Endothelial cell (in vitro differentiated cells): ENCODE measurements at regions not wholly inside any gene's neighbourhood (a gene's known extent, or its start where the extent isn't known, plus 50 kb on each side); places are given as distances from the start of the nearest gene placed in this dataset.

Experiments used
- DNase-seq: peaks from one replicate; pipeline ENCODE4 v3.0.0; 2021; ENCODE audit warnings: low spot score
- H3K27ac Mint-ChIP-seq: one replicate; pipeline ENCODE4 v1.8.0; 2021; ENCODE audit warnings: mixed read lengths, inconsistent platforms; ENCODE audit not compliant: unreplicated experiment
- H3K27me3 Mint-ChIP-seq: one replicate; pipeline ENCODE4 v1.8.0; 2021; ENCODE audit warnings: mild to moderate bottlenecking, moderate library complexity, mixed read lengths, inconsistent platforms; ENCODE audit not compliant: unreplicated experiment
- H3K36me3 Mint-ChIP-seq: one replicate; pipeline ENCODE4 v1.8.0; 2021; ENCODE audit warnings: mild to moderate bottlenecking, low read depth, mixed read lengths, inconsistent platforms; ENCODE audit not compliant: unreplicated experiment
- H3K4me1 Mint-ChIP-seq: one replicate; pipeline ENCODE4 v1.8.0; 2021; ENCODE audit warnings: mild to moderate bottlenecking, mixed read lengths, inconsistent platforms; ENCODE audit not compliant: unreplicated experiment
- H3K4me3 Mint-ChIP-seq: one replicate; pipeline ENCODE4 v1.8.0; 2021; ENCODE audit warnings: mild to moderate bottlenecking, mixed read lengths, inconsistent platforms; ENCODE audit not compliant: unreplicated experiment
- H3K9me3 Mint-ChIP-seq: one replicate; pipeline ENCODE4 v1.8.0; 2021; ENCODE audit warnings: mixed read lengths, inconsistent platforms; ENCODE audit not compliant: unreplicated experiment
- CTCF ChIP-seq: fragments of 200-600 bp; sonication (generic); IDR thresholded peaks from one replicate; pipeline ENCODE4 v1.5.0; 2021; ENCODE audit warnings: antibody characterized with exemption; ENCODE audit not compliant: unreplicated experiment

- no peak overlapping the region for H3K4me3 Mint-ChIP-seq
- no peaks in the 10 kb centered on the region for H3K36me3 Mint-ChIP-seq
- H3K27ac Mint-ChIP-seq, result no peak overlapping the region
- TF ChIP-seq CTCF, result no peak
- no peaks in the 10 kb centered on the region for H3K4me1 Mint-ChIP-seq
- no peaks in the 10 kb centered on the region for H3K27me3 Mint-ChIP-seq
- H3K9me3 Mint-ChIP-seq, result no peaks in the 10 kb centered on the region
- DNase-seq, result no peak
These were observed 1088.5 kb upstream of the CDH6 start for GRCh38 chr5:30104872-30105596.

DNA sequence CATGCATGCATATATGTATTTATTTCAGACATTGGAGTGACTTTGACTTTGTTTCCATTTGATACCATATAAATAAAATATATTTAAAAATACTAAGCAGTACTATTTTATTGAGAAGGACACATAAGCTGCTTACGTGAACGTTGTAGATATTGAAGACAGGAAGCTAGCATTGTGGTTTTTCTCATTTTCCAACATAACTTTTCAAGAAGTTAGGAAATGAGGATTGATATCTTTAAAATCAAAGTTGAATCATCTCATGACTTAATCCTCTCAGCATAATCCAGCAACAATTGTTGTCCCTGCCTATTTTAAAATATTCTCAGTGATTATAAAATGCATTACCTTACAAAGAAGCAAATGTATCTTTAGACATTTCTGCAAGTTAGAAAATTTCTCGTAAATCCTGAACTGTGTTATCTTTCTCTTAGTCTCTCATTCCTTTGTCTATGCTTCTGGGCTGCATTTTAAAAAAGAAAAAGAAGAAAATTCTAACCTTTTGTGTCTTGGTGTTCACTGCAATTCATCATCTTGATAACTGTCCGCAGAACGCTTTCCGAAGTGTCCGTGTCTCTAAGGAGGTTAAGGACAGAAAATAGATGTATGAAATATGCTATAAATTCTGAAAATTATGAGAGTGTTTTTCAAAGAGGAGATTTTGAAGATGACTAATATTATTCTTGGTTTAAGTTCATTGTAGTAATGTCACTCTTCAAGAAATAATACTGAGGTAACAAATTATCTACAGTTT is 1089.9 kb upstream of the CDH6 start:
- no peaks in the 10 kb centered on the region for H3K9me3 Mint-ChIP-seq
- H3K36me3 Mint-ChIP-seq, result no peaks in the 10 kb centered on the region
- no peak for DNase-seq
- no peak overlapping the region for H3K27ac Mint-ChIP-seq
- no peak overlapping the region for H3K4me3 Mint-ChIP-seq
- no peak for TF ChIP-seq CTCF
- H3K27me3 Mint-ChIP-seq, result no peaks in the 10 kb centered on the region
- no peaks in the 10 kb centered on the region for H3K4me1 Mint-ChIP-seq

DNA sequence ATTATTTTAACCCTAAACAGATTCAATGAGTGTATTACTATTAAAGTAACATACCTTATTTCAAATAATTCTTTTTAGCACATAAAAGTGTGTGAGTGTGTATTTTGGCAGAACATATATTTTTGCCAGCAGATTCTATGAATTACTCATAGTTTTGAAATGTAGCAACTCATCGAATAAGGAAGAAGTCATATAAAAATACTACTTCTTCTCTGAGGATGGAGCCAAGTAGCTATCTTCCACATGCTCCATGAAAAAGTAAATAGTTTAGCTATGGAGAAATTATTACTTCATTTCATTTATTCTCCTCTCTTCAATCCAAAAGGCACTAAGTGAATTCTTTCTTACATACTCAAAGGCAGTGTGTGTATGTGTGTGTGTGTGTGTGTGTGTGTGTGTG is 1090.4 kb upstream of the CDH6 start:
- no peaks in the 10 kb centered on the region for H3K27me3 Mint-ChIP-seq
- H3K36me3 Mint-ChIP-seq, result no peaks in the 10 kb centered on the region
- no peaks in the 10 kb centered on the region for H3K4me1 Mint-ChIP-seq
- H3K9me3 Mint-ChIP-seq, result no peaks in the 10 kb centered on the region
- TF ChIP-seq CTCF, result no peak
- no peak for DNase-seq
- H3K27ac Mint-ChIP-seq, result no peak overlapping the region
- H3K4me3 Mint-ChIP-seq, result no peak overlapping the region

DNA sequence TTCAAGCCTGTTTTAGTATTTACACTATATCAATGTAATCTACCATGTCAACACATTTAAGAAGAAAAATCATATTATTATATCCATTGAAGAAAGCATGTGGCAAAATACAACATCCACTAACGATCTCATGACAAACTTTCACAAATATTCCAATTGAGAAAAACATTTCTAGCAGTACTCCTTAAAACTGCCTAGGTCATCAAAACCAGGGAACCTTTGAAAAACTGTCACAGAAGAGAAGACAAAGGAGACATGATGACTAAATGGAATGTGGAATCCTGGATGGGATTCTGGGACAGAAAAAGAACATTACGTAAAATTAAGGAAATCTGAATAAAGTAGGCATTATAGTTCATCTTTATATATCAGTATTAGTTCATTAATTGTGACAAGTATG is 1091.3 kb upstream of the CDH6 start:
- TF ChIP-seq CTCF, result no peak
- Mint-ChIP-seq H3K36me3 (no peaks in the 10 kb centered on the region), H3K4me1 (no peaks in the 10 kb centered on the region), H3K27me3 (no peaks in the 10 kb centered on the region), H3K9me3 (no peaks in the 10 kb centered on the region), H3K27ac (no peak overlapping the region), H3K4me3 (no peak overlapping the region)
- DNase-seq, result no peak

- Mint-ChIP-seq H3K27ac (no peak overlapping the region), H3K36me3 (no peaks in the 10 kb centered on the region), H3K9me3 (no peaks in the 10 kb centered on the region), H3K4me3 (no peak overlapping the region), H3K4me1 (no peaks in the 10 kb centered on the region), H3K27me3 (no peaks in the 10 kb centered on the region)
- no peak for TF ChIP-seq CTCF
- no peak for DNase-seq
These were observed 1092.6 kb upstream of the CDH6 start for GRCh38 chr5:30100929-30101328.
